ENCODE measurements at regions not wholly inside any gene's neighbourhood (a gene's known extent, or its start where the extent isn't known, plus 50 kb on each side); places are given as distances from the start of the nearest gene placed in this dataset.
"Not testable (repeated sequence)": the region's sequence is repeated elsewhere in the genome, so short reads cannot be mapped to it uniquely, and the experiment has no call there.

- Histone ChIP-seq H3K36me3 (no peaks in the 10 kb centered on the region), H3K27me3 (no peaks in the 10 kb centered on the region), H3K4me3 (no peak overlapping the region), H3K27ac (no peak overlapping the region), H4K20me1 (no peaks in the 10 kb centered on the region), H3K9me3 (replicated peaks in 1 of 11) (no peaks in the 10 kb centered on the region), H3K4me2 (no peak overlapping the region), H3K9ac (no peak overlapping the region), H3K4me1 (peaks cover 0 to 3% (median 2%) of the 10 kb centered on the region in 10 experiments; a peak in 8 of 20 replicates)
- no peak for TF ChIP-seq Cebpa-rat (IDR thresholded peaks at IDR 0.05)
These were observed 85.5 kb downstream of the PMAIP1 start for GRCh38 chr18:59985289-59985688.

GRCh38 chr18:59983506-59983905, 83.7 kb downstream of the PMAIP1 start:
- Histone ChIP-seq H3K27me3 (no peaks in the 10 kb centered on the region), H3K4me1 (no peaks in the 10 kb centered on the region), H3K9me3 (replicated peaks in 1 of 11) (no peaks in the 10 kb centered on the region), H4K20me1 (no peaks in the 10 kb centered on the region), H3K9ac (no peak overlapping the region), H3K4me2 (no peak overlapping the region), H3K27ac (no peak overlapping the region), H3K36me3 (no peaks in the 10 kb centered on the region), H3K4me3 (no peak overlapping the region)
- no peak for TF ChIP-seq Cebpa-rat (IDR thresholded peaks at IDR 0.05)

- Histone ChIP-seq H3K27ac (no peak overlapping the region), H3K36me3 (no peaks in the 10 kb centered on the region), H4K20me1 (no peaks in the 10 kb centered on the region), H3K4me2 (no peak overlapping the region), H3K9me3 (replicated peaks in 1 of 11) (no peaks in the 10 kb centered on the region), H3K4me1 (no peaks in the 10 kb centered on the region), H3K9ac (no peak overlapping the region), H3K4me3 (no peak overlapping the region), H3K27me3 (no peaks in the 10 kb centered on the region)
- TF ChIP-seq Cebpa-rat (IDR thresholded peaks at IDR 0.05): no peak
These were observed 80.4 kb downstream of the PMAIP1 start for GRCh38 chr18:59980188-59980637.

GRCh38 chr18:59971871-59972428, 72.2 kb downstream of the PMAIP1 start:
- TF ChIP-seq Cebpa-rat (IDR thresholded peaks at IDR 0.05): no peak
- no peaks in the 10 kb centered on the region for H3K4me1 ChIP-seq
- H3K27me3 ChIP-seq: no peaks in the 10 kb centered on the region
- H3K36me3 ChIP-seq: no peaks in the 10 kb centered on the region
- no peak overlapping the region for H3K4me3 ChIP-seq
- H3K4me2 ChIP-seq: no peak overlapping the region
- peaks cover 0 to 13% (median 9%) of the 10 kb centered on the region in 11 experiments; a peak in 13 of 22 replicates for H3K9me3 ChIP-seq (replicated peaks in 1 of 11)
- H3K9ac ChIP-seq: no peak overlapping the region
- H4K20me1 ChIP-seq: no peaks in the 10 kb centered on the region
- H3K27ac ChIP-seq: no peak overlapping the region

GRCh38 chr18:59971144-59971543, 71.3 kb downstream of the PMAIP1 start:
- H3K4me1 ChIP-seq, H3K4me2 ChIP-seq, H3K9ac ChIP-seq, H3K27ac ChIP-seq, H3K4me3 ChIP-seq, H3K27me3 ChIP-seq, H3K36me3 ChIP-seq, H4K20me1 ChIP-seq: not testable (repeated sequence)
- H3K9me3 ChIP-seq (replicated peaks in 1 of 11): peaks cover 0 to 13% (median 9%) of the 10 kb centered on the region in 11 experiments; a peak in 13 of 22 replicates

- not testable (repeated sequence) for H3K27me3 ChIP-seq, H3K27ac ChIP-seq, H3K36me3 ChIP-seq, H4K20me1 ChIP-seq, H3K9ac ChIP-seq, H3K4me2 ChIP-seq, H3K4me1 ChIP-seq, H3K4me3 ChIP-seq
- H3K9me3 ChIP-seq (replicated peaks in 1 of 11): peaks cover 0 to 13% (median 9%) of the 10 kb centered on the region in 11 experiments; a peak in 13 of 22 replicates
These were observed 69.8 kb downstream of the PMAIP1 start for GRCh38 chr18:59969477-59970028.

- Histone ChIP-seq H3K36me3 (no peaks in the 10 kb centered on the region), H3K4me2 (no peak overlapping the region), H3K9ac (no peak overlapping the region), H4K20me1 (no peaks in the 10 kb centered on the region), H3K4me1 (no peaks in the 10 kb centered on the region), H3K9me3 (replicated peaks in 1 of 11) (peaks cover 0 to 13% (median 9%) of the 10 kb centered on the region in 11 experiments; a peak in 13 of 22 replicates), H3K27ac (no peak overlapping the region), H3K4me3 (no peak overlapping the region), H3K27me3 (no peaks in the 10 kb centered on the region)
- TF ChIP-seq Cebpa-rat (IDR thresholded peaks at IDR 0.05): no peak
These were observed 68.8 kb downstream of the PMAIP1 start for GRCh38 chr18:59968583-59968982.

- H3K27ac ChIP-seq: no peak overlapping the region
- H3K27me3 ChIP-seq: no peaks in the 10 kb centered on the region
- H3K9ac ChIP-seq: no peak overlapping the region
- no peaks in the 10 kb centered on the region for H4K20me1 ChIP-seq
- no peak overlapping the region for H3K4me2 ChIP-seq
- peaks cover 0 to 13% (median 9%) of the 10 kb centered on the region in 11 experiments; a peak in 13 of 22 replicates for H3K9me3 ChIP-seq (replicated peaks in 1 of 11)
- H3K4me1 ChIP-seq: no peaks in the 10 kb centered on the region
- no peak for TF ChIP-seq Cebpa-rat (IDR thresholded peaks at IDR 0.05)
- no peaks in the 10 kb centered on the region for H3K36me3 ChIP-seq
- no peak overlapping the region for H3K4me3 ChIP-seq
These were observed 68.1 kb downstream of the PMAIP1 start for GRCh38 chr18:59967878-59968277.

GRCh38 chr18:59966913-59967312, 67.1 kb downstream of the PMAIP1 start:
- Histone ChIP-seq H3K36me3 (no peaks in the 10 kb centered on the region), H3K27ac (no peak overlapping the region), H3K4me2 (no peak overlapping the region), H3K9me3 (replicated peaks in 1 of 11) (peaks cover 0 to 13% (median 9%) of the 10 kb centered on the region in 11 experiments; a peak in 13 of 22 replicates), H3K4me1 (no peaks in the 10 kb centered on the region), H3K9ac (no peak overlapping the region), H4K20me1 (no peaks in the 10 kb centered on the region), H3K4me3 (no peak overlapping the region), H3K27me3 (no peaks in the 10 kb centered on the region)
- no peak for TF ChIP-seq Cebpa-rat (IDR thresholded peaks at IDR 0.05)

- no peak overlapping the region for H3K4me3 ChIP-seq
- no peak overlapping the region for H3K9ac ChIP-seq
- H3K36me3 ChIP-seq: no peaks in the 10 kb centered on the region
- H3K27me3 ChIP-seq: no peaks in the 10 kb centered on the region
- H3K27ac ChIP-seq: no peak overlapping the region
- TF ChIP-seq Cebpa-rat (IDR thresholded peaks at IDR 0.05): no peak
- H3K4me2 ChIP-seq: no peak overlapping the region
- 0 out of 22 replicates have a peak, but pooled peaks cover 0 to 5% (median 0%) of the 10 kb centered on the region in 11 experiments for H3K9me3 ChIP-seq (replicated peaks in 1 of 11)
- H4K20me1 ChIP-seq: no peaks in the 10 kb centered on the region
- H3K4me1 ChIP-seq: peaks cover 0 to 18% (median 10%) of the 10 kb centered on the region in 10 experiments; a peak in 12 of 20 replicates
These were observed 63.4 kb downstream of the PMAIP1 start for GRCh38 chr18:59963229-59963628.
